ENCODE measurements at regions not wholly inside any gene's neighbourhood (a gene's known extent, or its start where the extent isn't known, plus 50 kb on each side); places are given as distances from the start of the nearest gene placed in this dataset.
A peak's percentile ranks its signal among the peaks of the same experiment; 100 is the strongest.

GRCh38 chrX:69236641-69237040 is 71.4 kb upstream of the PJA1 start:
- POLR2A ChIA-PET: no interaction called here
- CTCF ChIA-PET: no interaction called here

GRCh38 chrX:69234624-69235023 is 69.4 kb upstream of the PJA1 start:
- ChIA-PET CTCF (interaction anchor here (0.9 kb wide), 1 partner anchor 407 kb away, joined by 3 read pairs; no protein-coding TSS in a partner anchor), POLR2A (no interaction called here)

More at GRCh38 chrX:69236641-69237040, 71.4 kb upstream of the PJA1 start:
- H3K4me3 ChIP-seq (ENCODE audit: low read depth, low read length): no peak overlapping the region
- DNase-seq (ENCODE audit: low read depth, low spot score): no peak
- TF ChIP-seq CTCF (IDR thresholded peaks at IDR 0.05; ENCODE audit: insufficient read depth, low read length, missing control alignments): no peak

GRCh38 chrX:69232945-69233344 is 67.7 kb upstream of the PJA1 start:
- POLR2A ChIA-PET: no interaction called here
- CTCF ChIA-PET: interaction anchor here (0.9 to 1.5 kb wide), 3 partner anchors 11 to 154 kb away, joined by 3 to 7 read pairs (median 3); no protein-coding TSS in a partner anchor
- no peak overlapping the region for H3K4me3 ChIP-seq (ENCODE audit: low read depth, low read length)
- TF ChIP-seq CTCF (IDR thresholded peaks at IDR 0.05; ENCODE audit: insufficient read depth, low read length, missing control alignments): no peak
- DNase-seq (ENCODE audit: low read depth, low spot score): no peak

More at GRCh38 chrX:69234624-69235023, 69.4 kb upstream of the PJA1 start:
- no peak overlapping the region for H3K4me3 ChIP-seq (ENCODE audit: low read depth, low read length)
- no peak for TF ChIP-seq CTCF (IDR thresholded peaks at IDR 0.05; ENCODE audit: insufficient read depth, low read length, missing control alignments)
- DNase-seq (ENCODE audit: low read depth, low spot score): no peak

GRCh38 chrX:69231903-69232302 is 66.7 kb upstream of the PJA1 start:
- ChIA-PET CTCF (interaction anchor here (1.7 kb wide), 1 partner anchor 10 kb away, joined by 4 read pairs; no protein-coding TSS in a partner anchor), POLR2A (interaction anchor here (0.9 kb wide), 1 partner anchor 403 kb away, joined by 3 read pairs; the partner anchor contains the start of gene EFNB1)
- H3K4me3 ChIP-seq (ENCODE audit: low read depth, low read length): no peak overlapping the region
- DNase-seq (ENCODE audit: low read depth, low spot score): no peak
- no peak for TF ChIP-seq CTCF (IDR thresholded peaks at IDR 0.05; ENCODE audit: insufficient read depth, low read length, missing control alignments)

- ChIA-PET CTCF (interaction anchor here (1.2 to 4.2 kb wide), 5 partner anchors 12 to 401 kb away, joined by 3 to 31 read pairs (median 4); partner anchors contain the start of gene EFNB1), POLR2A (interaction anchor here (0.7 to 1.7 kb wide), 2 partner anchors 401 to 675 kb away, joined by 3 to 6 read pairs; partner anchors contain the start of gene EFNB1)
- TF ChIP-seq CTCF (IDR thresholded peaks at IDR 0.05; ENCODE audit: insufficient read depth, low read length, missing control alignments): no peak
- H3K4me3 ChIP-seq (ENCODE audit: low read depth, low read length): no peak overlapping the region
- peak; percentile 36 for DNase-seq (ENCODE audit: low read depth, low spot score)
These were observed 64.2 kb upstream of the PJA1 start for GRCh38 chrX:69229436-69229835.

- POLR2A ChIA-PET: interaction anchor here (1.7 kb wide), 1 partner anchor 400 kb away, joined by 6 read pairs; the partner anchor contains the start of gene EFNB1
- CTCF ChIA-PET: interaction anchor here (1.2 to 4.2 kb wide), 3 partner anchors 135 to 401 kb away, joined by 4 to 31 read pairs (median 6); partner anchors contain the start of gene EFNB1
- DNase-seq (ENCODE audit: low read depth, low spot score): no peak
- no peak overlapping the region for H3K4me3 ChIP-seq (ENCODE audit: low read depth, low read length)
- no peak for TF ChIP-seq CTCF (IDR thresholded peaks at IDR 0.05; ENCODE audit: insufficient read depth, low read length, missing control alignments)
These were observed 63.5 kb upstream of the PJA1 start for GRCh38 chrX:69228732-69229131.
